ENCODE measurements at regions not wholly inside any gene's neighbourhood (a gene's known extent, or its start where the extent isn't known, plus 50 kb on each side); places are given as distances from the start of the nearest gene placed in this dataset.

DNA sequence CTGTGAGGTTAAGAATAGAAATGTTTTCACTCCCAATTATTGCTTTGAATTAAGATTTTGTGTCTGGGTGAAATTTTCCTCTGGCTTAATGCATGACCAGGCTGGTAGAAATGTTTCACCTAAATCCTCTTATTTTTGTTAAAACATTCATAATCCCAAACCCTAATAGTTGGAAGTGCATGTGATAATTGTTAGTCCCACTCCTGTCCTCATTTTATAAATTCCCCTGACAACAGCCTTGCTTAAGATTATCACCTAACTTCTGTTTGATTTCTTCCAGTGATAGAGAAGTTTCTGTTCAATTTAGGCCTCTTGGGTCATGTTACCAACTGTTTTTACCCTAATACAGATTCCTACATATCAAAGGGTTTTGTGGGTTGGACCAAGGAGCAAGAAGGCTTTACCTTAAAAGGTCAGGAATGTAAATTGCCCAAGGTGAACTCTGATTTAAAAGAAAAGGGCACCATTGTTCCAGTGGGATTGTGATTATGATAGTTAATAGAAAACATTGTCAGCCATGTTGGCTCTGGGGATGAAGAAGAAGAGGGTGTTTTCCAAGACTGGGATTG, 158.7 kb upstream of the CENPW start:
- no peak overlapping the region for H3K27ac Mint-ChIP-seq
- H3K4me1 Mint-ChIP-seq = peaks cover 7% of the 10 kb centered on the region
- H3K4me3 Mint-ChIP-seq = no peak overlapping the region

DNA sequence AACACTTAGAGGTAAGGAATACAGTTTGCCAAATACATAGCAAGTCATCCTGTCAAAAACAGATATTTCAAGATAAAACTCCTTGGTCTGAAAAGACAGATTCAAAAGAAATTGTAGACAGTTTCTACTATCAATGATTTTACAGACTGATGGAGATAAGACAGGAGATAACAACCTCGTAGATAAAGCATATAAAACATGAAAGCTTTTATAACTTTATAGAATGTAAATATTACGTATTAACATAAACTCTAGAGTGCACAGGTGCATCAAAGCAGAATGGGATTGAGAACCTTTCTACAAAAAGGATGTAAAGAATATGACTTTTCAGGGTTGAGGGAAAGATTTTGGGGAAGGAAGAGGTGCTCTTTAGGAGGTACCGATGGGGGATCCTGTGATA, 158.0 kb upstream of the CENPW start:
- no peak overlapping the region for H3K4me3 Mint-ChIP-seq
- H3K36me3 Mint-ChIP-seq = no peaks in the 10 kb centered on the region
- H3K4me1 Mint-ChIP-seq = peaks cover 7% of the 10 kb centered on the region
- DNase-seq = no peak
- peaks cover 0 to 2% (median 0%) of the 10 kb centered on the region in 7 donors for H3K9me3 Mint-ChIP-seq
- H3K9me3 ChIP-seq (replicated peaks in 1 of 2; ENCODE audit: control insufficient read depth in 1 of 2, insufficient read depth in 1 of 2, low read length in 2 of 2) = no peaks in the 10 kb centered on the region
- no peaks in the 10 kb centered on the region for H4K20me1 ChIP-seq (ENCODE audit: insufficient read depth, low read length)
- H3K9ac ChIP-seq (ENCODE audit: insufficient read depth, low read length, poor library complexity, severe bottlenecking) = no peak overlapping the region
- H3K4me1 ChIP-seq (ENCODE audit: control insufficient read depth in 1 of 2, insufficient read depth in 2 of 2, low read length in 2 of 2) = peaks cover 0 to 3% of the 10 kb centered on the region in 2 donors
- no peaks in the 10 kb centered on the region for H3K79me2 ChIP-seq (ENCODE audit: insufficient read depth, low read length)
- intact Hi-C loops (cut with micrococcal nuclease) = no loop called here
- H3K4me3 ChIP-seq (replicated peaks in 1 of 3; ENCODE audit: low read depth in 2 of 3, low read length in 3 of 3) = no peak overlapping the region
- H3K27ac ChIP-seq (ENCODE audit: low read depth in 1 of 2, low read length in 2 of 2) = no peak overlapping the region
- H2AFZ ChIP-seq (ENCODE audit: insufficient read depth, low read depth, low read length, poor library complexity, severe bottlenecking) = no peak overlapping the region
- H3K36me3 ChIP-seq (replicated peaks in 1 of 2; ENCODE audit: control insufficient read depth in 1 of 2, insufficient read depth in 2 of 2, low read length in 2 of 2) = no peaks in the 10 kb centered on the region
- no peak overlapping the region for H3K4me2 ChIP-seq (replicated peaks; ENCODE audit: extremely low read depth, low read length, poor library complexity, severe bottlenecking)
- peaks cover 0 to 1% (median 0%) of the 10 kb centered on the region in 3 donors for H3K27me3 Mint-ChIP-seq (ENCODE audit: low read depth in 3 of 3)
- peak overlapping the region in 1 of 7 donors; percentile 30 for H3K27ac Mint-ChIP-seq
- no peaks in the 10 kb centered on the region for H3K27me3 ChIP-seq (ENCODE audit: control insufficient read depth in 2 of 2, insufficient read depth in 2 of 2, low read length in 2 of 2)
- TF ChIP-seq, protein P1, sequence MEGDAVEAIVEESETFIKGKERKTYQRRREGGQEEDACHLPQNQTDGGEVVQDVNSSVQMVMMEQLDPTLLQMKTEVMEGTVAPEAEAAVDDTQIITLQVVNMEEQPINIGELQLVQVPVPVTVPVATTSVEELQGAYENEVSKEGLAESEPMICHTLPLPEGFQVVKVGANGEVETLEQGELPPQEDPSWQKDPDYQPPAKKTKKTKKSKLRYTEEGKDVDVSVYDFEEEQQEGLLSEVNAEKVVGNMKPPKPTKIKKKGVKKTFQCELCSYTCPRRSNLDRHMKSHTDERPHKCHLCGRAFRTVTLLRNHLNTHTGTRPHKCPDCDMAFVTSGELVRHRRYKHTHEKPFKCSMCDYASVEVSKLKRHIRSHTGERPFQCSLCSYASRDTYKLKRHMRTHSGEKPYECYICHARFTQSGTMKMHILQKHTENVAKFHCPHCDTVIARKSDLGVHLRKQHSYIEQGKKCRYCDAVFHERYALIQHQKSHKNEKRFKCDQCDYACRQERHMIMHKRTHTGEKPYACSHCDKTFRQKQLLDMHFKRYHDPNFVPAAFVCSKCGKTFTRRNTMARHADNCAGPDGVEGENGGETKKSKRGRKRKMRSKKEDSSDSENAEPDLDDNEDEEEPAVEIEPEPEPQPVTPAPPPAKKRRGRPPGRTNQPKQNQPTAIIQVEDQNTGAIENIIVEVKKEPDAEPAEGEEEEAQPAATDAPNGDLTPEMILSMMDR (IDR thresholded peaks at IDR 0.05) = no peak
- WGBS (ENCODE audit: insufficient coverage) = no CpG with 5 or more reads among the region's 3 CpGs

More for the DNA sequence above, 158.7 kb upstream of the CENPW start:
- H3K4me1 ChIP-seq (ENCODE audit: control insufficient read depth in 1 of 2, insufficient read depth in 2 of 2, low read length in 2 of 2) = peaks cover 0 to 3% of the 10 kb centered on the region in 2 donors
- H3K27ac ChIP-seq (ENCODE audit: low read depth in 1 of 2, low read length in 2 of 2) = no peak overlapping the region
- H3K9me3 ChIP-seq (replicated peaks in 1 of 2; ENCODE audit: control insufficient read depth in 1 of 2, insufficient read depth in 1 of 2, low read length in 2 of 2) = no peaks in the 10 kb centered on the region
- peaks cover 0 to 1% (median 0%) of the 10 kb centered on the region in 3 donors for H3K27me3 Mint-ChIP-seq (ENCODE audit: low read depth in 3 of 3)
- DNase-seq = no peak
- TF ChIP-seq, protein P1 (IDR thresholded peaks at IDR 0.05) = no peak
- intact Hi-C loops (cut with micrococcal nuclease) = no loop called here
- no peak overlapping the region for H3K4me3 ChIP-seq (replicated peaks in 1 of 3; ENCODE audit: low read depth in 2 of 3, low read length in 3 of 3)
- no peaks in the 10 kb centered on the region for H3K36me3 ChIP-seq (replicated peaks in 1 of 2; ENCODE audit: control insufficient read depth in 1 of 2, insufficient read depth in 2 of 2, low read length in 2 of 2)
- H3K79me2 ChIP-seq (ENCODE audit: insufficient read depth, low read length) = no peaks in the 10 kb centered on the region
- H3K36me3 Mint-ChIP-seq = no peaks in the 10 kb centered on the region
- H3K4me2 ChIP-seq (replicated peaks; ENCODE audit: extremely low read depth, low read length, poor library complexity, severe bottlenecking) = no peak overlapping the region
- no peak overlapping the region for H2AFZ ChIP-seq (ENCODE audit: insufficient read depth, low read depth, low read length, poor library complexity, severe bottlenecking)
- no peak overlapping the region for H3K9ac ChIP-seq (ENCODE audit: insufficient read depth, low read length, poor library complexity, severe bottlenecking)
- peaks cover 0 to 2% (median 0%) of the 10 kb centered on the region in 7 donors for H3K9me3 Mint-ChIP-seq
- H3K27me3 ChIP-seq (ENCODE audit: control insufficient read depth in 2 of 2, insufficient read depth in 2 of 2, low read length in 2 of 2) = no peaks in the 10 kb centered on the region
- H4K20me1 ChIP-seq (ENCODE audit: insufficient read depth, low read length) = no peaks in the 10 kb centered on the region
